Vagina (tissue), 2 donors: ENCODE measurements at regions not wholly inside any gene's neighbourhood (a gene's known extent, or its start where the extent isn't known, plus 50 kb on each side); places are given as distances from the start of the nearest gene placed in this dataset.

ENCODE experiments used
- POLR2A ChIP-seq, 2 donors: fragments of 450-650 bp; IDR thresholded peaks; one replicate each; pipeline ENCODE4 v1.6.1; 2017; ENCODE audit warnings: antibody characterized with exemption in 2 of 2, mild to moderate bottlenecking in 2 of 2, moderate library complexity in 2 of 2
- POLR2AphosphoS5 ChIP-seq, 2 donors: sonication (generic); formaldehyde crosslinking; IDR thresholded peaks; one replicate each; pipeline ENCODE4 v1.9.0; 2017; ENCODE audit warnings: antibody characterized with exemption in 2 of 2, mild to moderate bottlenecking in 2 of 2, low read depth in 1 of 2; ENCODE audit not compliant: insufficient read depth in 1 of 2
- TF ChIP-seq, protein P1 (sequence below), 3 experiments: fragments of 450-650 bp in 2 of 3; fragments of 200-600 bp in 1 of 3; sonication (generic) in 1 of 3; IDR thresholded peaks; one replicate each; pipeline ENCODE4 v1.5.1; 2017 to 2019; ENCODE audit warnings: antibody characterized with exemption in 3 of 3, mild to moderate bottlenecking in 2 of 3, moderate library complexity in 2 of 3

DNA sequence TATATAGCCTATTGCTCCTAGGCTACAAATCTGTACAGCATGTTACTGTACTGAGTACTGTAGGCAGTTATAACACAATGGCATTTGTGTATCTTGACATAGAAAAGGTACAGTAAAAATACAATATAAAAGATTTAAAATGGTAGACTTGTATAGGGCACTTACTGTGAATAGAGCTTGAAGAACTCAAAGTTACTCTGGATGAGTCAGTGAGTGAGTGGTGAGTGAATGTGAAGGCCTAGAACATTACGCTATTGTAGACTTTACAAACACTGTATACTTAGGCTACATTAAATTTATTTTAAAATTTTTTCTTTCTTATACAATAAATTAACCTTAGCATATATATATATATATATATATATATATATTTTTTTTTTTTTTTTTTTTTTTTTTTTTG lies 140.0 kb upstream of the UBE2E1 start:
- TF ChIP-seq, protein P1, sequence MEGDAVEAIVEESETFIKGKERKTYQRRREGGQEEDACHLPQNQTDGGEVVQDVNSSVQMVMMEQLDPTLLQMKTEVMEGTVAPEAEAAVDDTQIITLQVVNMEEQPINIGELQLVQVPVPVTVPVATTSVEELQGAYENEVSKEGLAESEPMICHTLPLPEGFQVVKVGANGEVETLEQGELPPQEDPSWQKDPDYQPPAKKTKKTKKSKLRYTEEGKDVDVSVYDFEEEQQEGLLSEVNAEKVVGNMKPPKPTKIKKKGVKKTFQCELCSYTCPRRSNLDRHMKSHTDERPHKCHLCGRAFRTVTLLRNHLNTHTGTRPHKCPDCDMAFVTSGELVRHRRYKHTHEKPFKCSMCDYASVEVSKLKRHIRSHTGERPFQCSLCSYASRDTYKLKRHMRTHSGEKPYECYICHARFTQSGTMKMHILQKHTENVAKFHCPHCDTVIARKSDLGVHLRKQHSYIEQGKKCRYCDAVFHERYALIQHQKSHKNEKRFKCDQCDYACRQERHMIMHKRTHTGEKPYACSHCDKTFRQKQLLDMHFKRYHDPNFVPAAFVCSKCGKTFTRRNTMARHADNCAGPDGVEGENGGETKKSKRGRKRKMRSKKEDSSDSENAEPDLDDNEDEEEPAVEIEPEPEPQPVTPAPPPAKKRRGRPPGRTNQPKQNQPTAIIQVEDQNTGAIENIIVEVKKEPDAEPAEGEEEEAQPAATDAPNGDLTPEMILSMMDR (IDR thresholded peaks at IDR 0.05), result no peak
- no peak for TF ChIP-seq POLR2A (IDR thresholded peaks at IDR 0.05)
- TF ChIP-seq POLR2AphosphoS5 (IDR thresholded peaks at IDR 0.05; ENCODE audit: insufficient read depth in 1 of 2, low read depth in 1 of 2), result no peak
